HUES64 (cell line): ENCODE measurements at regions not wholly inside any gene's neighbourhood (a gene's known extent, or its start where the extent isn't known, plus 50 kb on each side); places are given as distances from the start of the nearest gene placed in this dataset.
"Not testable (repeated sequence)": the region's sequence is repeated elsewhere in the genome, so short reads cannot be mapped to it uniquely, and the experiment has no call there.

Source experiments
- H3K27ac ChIP-seq: 2 replicates; pipeline ENCODE4 v1.7.0; 2013; ENCODE audit warnings: low read depth, low read length, inconsistent platforms
- H3K27me3 ChIP-seq: 2 replicates; pipeline ENCODE4 v1.6.1; 2013; ENCODE audit warnings: mild to moderate bottlenecking, low read length; ENCODE audit not compliant: insufficient read depth
- H3K36me3 ChIP-seq: 2 replicates; pipeline ENCODE4 v1.6.1; 2013; ENCODE audit warnings: mild to moderate bottlenecking, low read length; ENCODE audit not compliant: insufficient read depth
- H3K4me1 ChIP-seq: 2 replicates; pipeline ENCODE4 v1.6.1; 2013; ENCODE audit warnings: mild to moderate bottlenecking, low read length, moderate library complexity; ENCODE audit not compliant: insufficient read depth
- H3K4me3 ChIP-seq: 2 replicates; pipeline ENCODE4 v1.5.1; 2013; ENCODE audit warnings: mild to moderate bottlenecking, low read length, moderate library complexity
- H3K9ac ChIP-seq: 2 replicates; pipeline ENCODE4 v1.6.1; 2013; ENCODE audit warnings: mild to moderate bottlenecking, low read depth, low read length
- H3K9me3 ChIP-seq: 2 replicates; pipeline ENCODE4 v1.6.1; 2013; ENCODE audit warnings: low read depth, low read length; ENCODE audit not compliant: insufficient read depth
- WGBS: fragments of 150-250, 120-280 bp; methylation state at CpG from one replicate; pipeline ENCODE4 v1.1.7; 2013; ENCODE audit warnings: missing lambda C conversion rate; 5-methylcytosine and 5-hydroxymethylcytosine counted together

GRCh38 chr2:208999911-209000310 lies 423.9 kb upstream of the MAP2 start:
- no peaks in the 10 kb centered on the region for H3K27me3 ChIP-seq
- H3K4me1 ChIP-seq, result no peaks in the 10 kb centered on the region
- peaks cover 9% of the 10 kb centered on the region; the same call in 1 of the 2 replicates for H3K9me3 ChIP-seq
- no peak overlapping the region for H3K27ac ChIP-seq
- no peaks in the 10 kb centered on the region for H3K36me3 ChIP-seq
- no peak overlapping the region for H3K9ac ChIP-seq
- no peak overlapping the region for H3K4me3 ChIP-seq
- 95% methylated on average over 2 of the region's 2 CpGs for WGBS

GRCh38 chr2:209002054-209002453 lies 421.8 kb upstream of the MAP2 start:
- WGBS, result 100% methylated on average over 1 of the region's 1 CpG
- Histone ChIP-seq H3K4me1 (no peaks in the 10 kb centered on the region), H3K9ac (no peak overlapping the region), H3K36me3 (no peaks in the 10 kb centered on the region), H3K4me3 (no peak overlapping the region), H3K27ac (no peak overlapping the region), H3K27me3 (no peaks in the 10 kb centered on the region), H3K9me3 (peaks cover 24% of the 10 kb centered on the region)

DNA sequence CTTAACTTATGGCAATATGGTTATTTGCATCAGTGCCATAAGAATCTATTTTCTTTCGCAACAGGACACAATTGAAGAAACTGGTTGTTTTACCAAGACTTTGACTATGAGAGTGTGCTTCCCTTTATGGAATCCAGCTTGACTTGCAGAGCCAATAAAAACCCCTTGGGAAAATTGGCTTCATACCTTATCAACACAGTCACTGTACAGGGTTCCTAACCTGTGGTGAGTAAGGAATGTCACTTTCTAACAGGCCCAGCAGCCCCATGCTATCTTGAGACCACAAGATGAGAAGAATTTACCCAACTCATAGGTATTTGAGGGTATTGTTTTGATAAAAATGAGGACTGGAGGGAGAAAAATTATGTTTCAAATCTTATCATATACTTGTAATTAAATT lies 418.5 kb upstream of the MAP2 start:
- Histone ChIP-seq H3K9ac (no peak overlapping the region), H3K9me3 (peaks cover 26% of the 10 kb centered on the region), H3K27ac (no peak overlapping the region), H3K27me3 (no peaks in the 10 kb centered on the region), H3K36me3 (no peaks in the 10 kb centered on the region), H3K4me1 (peaks cover 12% of the 10 kb centered on the region), H3K4me3 (no peak overlapping the region)
- WGBS, result 96% methylated on average over 1 of the region's 1 CpG

GRCh38 chr2:209008636-209009287 lies 415.1 kb upstream of the MAP2 start:
- H3K27ac ChIP-seq, result no peak overlapping the region
- no peaks in the 10 kb centered on the region for H3K27me3 ChIP-seq
- no peaks in the 10 kb centered on the region for H3K36me3 ChIP-seq
- WGBS, result 95% methylated on average over 1 of the region's 2 CpGs
- H3K9me3 ChIP-seq, result peaks cover 26% of the 10 kb centered on the region
- H3K4me1 ChIP-seq, result peaks cover 18% of the 10 kb centered on the region
- H3K9ac ChIP-seq, result no peak overlapping the region
- H3K4me3 ChIP-seq, result no peak overlapping the region

- WGBS, result 95% methylated on average over 5 of the region's 6 CpGs
- H3K4me1 ChIP-seq, H3K27me3 ChIP-seq: not testable (repeated sequence)
Observed at GRCh38 chr2:209018633-209019032, 405.2 kb upstream of the MAP2 start.

DNA sequence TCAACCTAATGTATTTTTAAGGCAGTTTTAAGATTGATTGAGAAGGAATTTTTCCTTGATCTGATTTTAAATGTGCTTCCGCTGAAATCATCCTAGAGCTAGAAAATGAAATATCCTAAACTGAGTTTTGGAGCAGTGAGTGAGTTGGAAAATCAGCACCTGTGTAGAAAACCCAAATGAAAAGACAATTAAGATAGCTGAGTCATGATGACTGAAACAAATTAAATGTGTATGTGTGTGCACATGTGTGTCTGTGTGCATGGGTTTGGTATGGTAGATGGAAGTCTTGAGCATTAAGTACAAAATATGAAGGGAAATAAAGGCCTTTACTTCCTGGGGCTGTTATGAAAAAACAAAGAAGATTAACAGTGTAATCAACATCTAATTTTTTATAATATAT lies 394.6 kb upstream of the MAP2 start:
- Histone ChIP-seq H3K27me3 (no peaks in the 10 kb centered on the region), H3K9me3 (no peaks in the 10 kb centered on the region), H3K36me3 (no peaks in the 10 kb centered on the region), H3K9ac (no peak overlapping the region), H3K4me3 (no peak overlapping the region), H3K27ac (no peak overlapping the region), H3K4me1 (no peaks in the 10 kb centered on the region)
- 94% methylated on average over 1 of the region's 1 CpG for WGBS

More at GRCh38 chr2:209018633-209019032, 405.2 kb upstream of the MAP2 start:
- H3K27ac ChIP-seq, H3K36me3 ChIP-seq, H3K4me3 ChIP-seq, H3K9ac ChIP-seq, H3K9me3 ChIP-seq: not testable (repeated sequence)

DNA sequence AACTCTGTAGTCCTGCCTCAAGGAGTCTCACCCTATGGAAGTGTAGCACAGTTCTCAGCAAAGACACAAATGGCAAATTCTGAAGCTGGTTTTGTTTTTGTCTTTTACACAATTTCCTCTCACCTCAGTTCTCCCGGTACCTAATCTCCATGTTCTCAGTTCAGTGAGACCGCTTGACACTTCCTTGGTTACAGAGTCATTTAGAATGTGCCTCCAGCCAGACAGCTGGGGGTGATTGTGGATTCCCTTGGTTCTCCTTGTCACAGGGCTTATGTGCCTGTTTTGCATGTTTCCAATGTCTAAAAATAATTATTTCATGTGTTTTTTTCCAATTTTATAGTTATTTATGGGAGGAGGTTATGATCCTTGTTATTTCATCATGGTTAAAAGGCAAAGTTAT lies 379.5 kb upstream of the MAP2 start:
- Histone ChIP-seq H3K4me3 (no peak overlapping the region), H3K36me3 (no peaks in the 10 kb centered on the region), H3K27ac (no peak overlapping the region), H3K27me3 (no peaks in the 10 kb centered on the region), H3K9ac (no peak overlapping the region), H3K4me1 (peaks cover 3% of the 10 kb centered on the region; the same call in 1 of the 2 replicates), H3K9me3 (no peaks in the 10 kb centered on the region)
- 75% methylated on average over 2 of the region's 2 CpGs for WGBS

GRCh38 chr2:209046163-209046562 lies 377.7 kb upstream of the MAP2 start:
- Histone ChIP-seq H3K9ac (no peak overlapping the region), H3K9me3 (no peaks in the 10 kb centered on the region), H3K4me1 (peaks cover 3% of the 10 kb centered on the region; the same call in 1 of the 2 replicates), H3K27ac (no peak overlapping the region), H3K27me3 (no peaks in the 10 kb centered on the region), H3K36me3 (no peaks in the 10 kb centered on the region), H3K4me3 (no peak overlapping the region)
- 100% methylated on average over 1 of the region's 2 CpGs for WGBS

GRCh38 chr2:209049608-209050007 lies 374.2 kb upstream of the MAP2 start:
- Histone ChIP-seq H3K27ac (no peak overlapping the region), H3K9ac (no peak overlapping the region), H3K4me1 (peaks cover 3% of the 10 kb centered on the region; the same call in 1 of the 2 replicates), H3K9me3 (no peaks in the 10 kb centered on the region), H3K36me3 (no peaks in the 10 kb centered on the region), H3K27me3 (no peaks in the 10 kb centered on the region), H3K4me3 (no peak overlapping the region)
- 84% methylated on average over 2 of the region's 3 CpGs for WGBS

GRCh38 chr2:209062210-209062609 lies 361.6 kb upstream of the MAP2 start:
- Histone ChIP-seq H3K4me3 (no peak overlapping the region), H3K27me3 (no peaks in the 10 kb centered on the region), H3K9me3 (no peaks in the 10 kb centered on the region), H3K36me3 (no peaks in the 10 kb centered on the region), H3K9ac (no peak overlapping the region), H3K27ac (no peak overlapping the region), H3K4me1 (peaks cover 6% of the 10 kb centered on the region; the same call in 1 of the 2 replicates)
- 94% methylated on average over 1 of the region's 3 CpGs for WGBS

DNA sequence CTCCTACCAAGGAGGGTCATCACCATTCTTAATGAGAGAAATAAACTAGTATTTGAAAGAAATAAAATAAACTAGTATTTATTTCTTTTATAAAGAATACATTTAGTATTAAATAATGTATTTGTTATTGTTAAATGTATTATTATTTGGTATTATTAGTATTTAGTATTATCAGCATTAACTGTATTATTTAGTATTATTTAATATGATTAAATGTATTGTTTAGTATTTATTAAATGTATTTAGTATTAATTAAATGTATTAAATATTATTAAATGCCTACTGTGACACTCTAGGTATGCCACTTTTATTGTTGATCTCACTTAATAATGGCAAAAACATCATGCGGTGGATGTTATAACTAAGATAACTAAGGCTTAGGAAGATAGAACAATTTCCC lies 353.6 kb upstream of the MAP2 start:
- Histone ChIP-seq H3K36me3 (no peaks in the 10 kb centered on the region), H3K9me3 (no peaks in the 10 kb centered on the region), H3K4me3 (no peak overlapping the region), H3K27me3 (no peaks in the 10 kb centered on the region), H3K27ac (no peak overlapping the region), H3K4me1 (no peaks in the 10 kb centered on the region), H3K9ac (no peak overlapping the region)
- WGBS, result no CpG with 5 or more reads among the region's 1 CpG

- Histone ChIP-seq H3K27me3 (no peaks in the 10 kb centered on the region), H3K4me1 (no peaks in the 10 kb centered on the region), H3K9ac (no peak overlapping the region), H3K4me3 (no peak overlapping the region), H3K36me3 (no peaks in the 10 kb centered on the region), H3K9me3 (no peaks in the 10 kb centered on the region), H3K27ac (no peak overlapping the region)
Observed at GRCh38 chr2:209073151-209073550, 350.7 kb upstream of the MAP2 start.
